ENCODE measurements at regions not wholly inside any gene's neighbourhood (a gene's known extent, or its start where the extent isn't known, plus 50 kb on each side); places are given as distances from the start of the nearest gene placed in this dataset.

DNA sequence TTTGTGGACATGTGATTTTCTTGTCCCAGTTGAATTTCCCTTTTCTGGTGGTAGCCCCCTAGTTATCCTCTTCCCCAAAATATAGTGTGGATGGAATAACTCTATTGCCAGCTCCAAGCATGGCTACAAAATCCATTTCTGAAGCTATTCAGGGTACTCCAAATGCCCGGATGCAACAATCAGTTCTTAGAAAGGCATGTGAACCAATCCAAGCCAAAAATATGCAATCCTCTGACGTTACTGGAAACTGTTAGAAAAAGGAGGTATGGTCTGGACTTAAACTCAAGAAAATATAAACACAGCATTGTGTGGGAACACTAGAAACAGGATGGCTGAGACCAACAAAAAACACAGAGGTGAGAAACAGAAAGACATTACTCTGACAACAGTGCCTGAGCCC, 347.0 kb downstream of the GPAM start:
- no peak for DNase-seq

DNA sequence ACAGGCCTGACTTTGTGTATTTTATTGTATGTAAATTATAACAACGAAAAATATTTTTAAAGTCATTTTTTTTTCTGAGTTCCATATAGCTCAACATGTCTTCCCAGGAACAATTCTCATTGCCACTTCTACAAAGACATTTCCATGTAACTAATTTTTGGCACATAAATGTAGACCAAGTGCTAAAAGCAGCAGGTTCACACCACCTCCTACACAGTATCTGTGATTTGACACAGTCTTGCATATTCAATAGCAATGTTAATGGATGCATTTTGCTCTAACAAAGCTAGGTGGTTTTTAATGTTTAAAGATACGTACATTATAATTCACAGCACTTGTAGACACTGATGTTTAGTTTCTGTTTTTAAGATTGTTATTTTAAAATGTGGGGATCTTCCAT, 346.5 kb downstream of the GPAM start:
- no peak for DNase-seq

- no peak for DNase-seq
Observed at GRCh38 chr10:111837985-111838384, 345.6 kb downstream of the GPAM start.

DNA sequence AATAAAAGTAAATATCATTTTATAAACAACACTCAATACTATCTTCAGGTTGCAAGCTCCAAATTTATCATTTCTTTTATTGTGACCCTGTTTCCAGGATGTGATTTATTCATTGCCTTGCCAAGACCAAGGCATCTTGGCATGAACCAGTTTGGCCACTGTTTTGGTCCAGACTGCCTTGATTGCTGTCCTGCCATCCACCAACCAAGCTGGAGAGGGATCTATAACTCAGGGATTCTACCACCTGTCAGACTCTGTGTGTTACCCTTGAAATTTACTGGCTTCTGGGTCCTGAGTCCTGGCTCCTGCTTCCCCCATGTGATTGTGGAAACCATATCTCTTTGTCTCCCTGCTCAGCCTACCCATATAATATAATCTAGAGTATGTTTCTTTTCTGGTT, 343.0 kb downstream of the GPAM start:
- DNase-seq, result no peak

DNA sequence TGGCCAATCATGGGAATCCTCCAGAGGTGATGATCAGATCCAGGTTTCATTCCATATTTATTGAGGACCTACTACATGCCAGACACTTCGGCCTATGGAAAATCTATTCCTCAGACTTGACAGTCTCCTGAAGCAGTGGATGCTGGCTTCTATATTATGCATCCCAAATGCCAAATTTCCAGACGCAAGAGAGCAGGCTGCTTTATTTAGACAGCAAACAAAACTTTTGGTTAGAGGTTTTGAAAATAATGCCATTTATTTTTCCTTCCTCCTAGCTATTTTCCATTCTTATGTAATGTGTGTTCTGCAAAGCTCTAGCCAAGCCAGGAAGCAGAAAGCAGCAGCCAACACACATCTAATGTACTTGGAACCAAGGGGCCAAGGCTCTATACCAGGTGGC, 330.8 kb downstream of the GPAM start:
- DNase-seq, result no peak

DNA sequence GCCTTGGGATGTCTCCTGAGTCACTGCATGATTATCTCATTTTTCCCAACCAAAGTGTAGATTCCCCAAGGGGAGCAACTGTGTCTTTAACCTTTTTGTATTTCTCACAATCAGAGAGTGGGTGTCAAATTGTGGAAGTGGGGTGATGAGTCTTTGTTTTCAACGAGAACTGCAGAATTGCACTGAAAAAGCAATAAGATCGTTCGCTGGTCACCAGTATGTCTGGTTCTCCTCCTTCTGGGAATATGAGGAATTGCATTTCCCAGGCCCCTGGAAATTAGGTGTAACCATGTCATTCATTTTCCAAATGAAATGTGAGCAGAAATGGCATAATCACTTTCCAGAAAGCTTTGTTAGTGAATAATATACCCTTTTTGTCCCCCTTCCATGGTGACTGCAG, 326.9 kb downstream of the GPAM start:
- no peak for DNase-seq

- DNase-seq, result no peak
Observed at GRCh38 chr10:111865550-111865949, 318.0 kb downstream of the GPAM start.

DNA sequence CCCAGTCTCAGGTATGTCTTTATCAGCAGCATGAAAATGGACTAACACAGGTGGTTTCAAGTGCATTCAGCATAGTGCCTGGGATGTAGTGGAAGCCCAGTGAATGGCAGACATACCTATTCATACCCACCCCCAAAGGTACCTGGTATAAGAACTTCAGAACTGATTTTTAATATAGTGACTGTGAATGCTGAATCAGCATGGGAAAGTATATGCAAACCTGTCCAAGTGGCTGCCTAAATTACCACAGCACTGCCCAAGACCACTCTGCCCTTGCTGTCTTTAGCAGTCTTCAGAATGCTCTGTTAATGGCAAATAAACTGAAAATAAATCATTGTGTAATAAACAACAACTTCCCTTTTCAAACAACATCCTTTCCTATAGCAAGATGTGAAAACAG, 312.1 kb downstream of the GPAM start:
- no peak for DNase-seq

GRCh38 chr10:111872591-111872990, 311.0 kb downstream of the GPAM start:
- DNase-seq, result no peak

GRCh38 chr10:111873041-111873440, 310.5 kb downstream of the GPAM start:
- DNase-seq, result no peak

DNA sequence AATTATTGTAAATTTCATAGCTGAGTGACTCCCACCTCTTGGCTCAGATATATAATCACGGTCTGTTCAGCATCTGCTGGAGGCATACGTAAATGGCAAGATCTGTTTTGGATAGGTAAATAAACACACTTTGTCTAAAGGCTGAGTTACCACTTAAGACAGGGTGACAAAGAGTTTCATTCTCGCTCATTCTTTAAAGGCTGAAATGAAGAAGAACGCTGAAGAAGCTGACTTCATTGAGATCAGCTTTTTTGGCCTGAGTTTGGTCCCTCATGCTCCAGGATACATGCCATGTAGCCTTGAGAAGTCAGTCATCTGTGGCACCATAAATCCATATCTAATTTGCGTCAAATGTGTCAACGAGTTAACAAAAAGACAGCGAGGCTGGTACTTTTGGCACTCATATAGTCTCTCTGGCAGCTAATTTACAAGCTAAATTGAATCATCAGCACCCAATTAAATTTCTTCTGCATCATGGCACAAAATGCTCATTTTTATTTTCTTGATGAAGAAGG, 309.9 kb downstream of the GPAM start:
- DNase-seq, result no peak

DNA sequence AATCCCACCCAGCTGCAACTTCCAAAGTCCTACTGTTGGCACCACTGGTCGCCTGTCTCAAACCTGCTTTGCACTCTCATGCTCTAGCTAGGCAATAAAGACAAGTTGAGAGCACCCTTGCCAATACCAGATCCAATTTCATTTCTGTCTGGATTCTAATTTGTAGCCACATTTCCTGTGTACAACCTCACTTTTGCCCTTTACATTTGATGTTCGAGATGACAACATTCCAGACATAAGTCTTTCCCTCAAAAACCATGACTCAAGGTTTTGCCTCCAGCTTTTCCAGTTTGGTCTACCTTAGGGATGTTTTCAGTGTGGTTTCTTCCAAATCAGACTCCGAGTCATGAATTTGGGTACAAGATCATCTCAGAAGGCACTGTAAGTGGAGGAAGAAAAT, 309.0 kb downstream of the GPAM start:
- DNase-seq, result no peak

DNA sequence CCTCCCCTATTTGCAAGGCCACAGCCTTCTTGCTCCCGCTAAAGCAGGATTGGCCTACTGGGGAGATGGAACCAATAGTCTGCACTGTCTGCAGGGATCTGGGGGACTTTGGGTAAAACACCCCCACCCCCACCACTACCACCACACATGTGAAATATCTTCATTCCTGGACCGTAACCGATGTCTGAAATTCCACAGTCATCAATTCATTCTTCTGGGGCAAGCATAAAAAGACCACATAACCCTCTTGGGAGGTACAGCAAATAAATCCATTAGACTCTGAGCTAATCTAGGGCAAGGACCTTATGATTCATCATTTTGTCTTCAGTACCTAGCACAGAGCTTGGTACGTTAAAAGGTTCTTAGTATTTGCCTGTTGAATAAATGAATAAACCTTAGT, 307.8 kb downstream of the GPAM start:
- DNase-seq, result no peak

- no peak for DNase-seq
Observed at GRCh38 chr10:111877258-111877657, 306.3 kb downstream of the GPAM start.

- no peak for DNase-seq
Observed at GRCh38 chr10:111879969-111880368, 303.6 kb downstream of the GPAM start.

GRCh38 chr10:111885046-111885445, 298.5 kb downstream of the GPAM start:
- no peak for DNase-seq

GRCh38 chr10:111885919-111886318, 297.6 kb downstream of the GPAM start:
- no peak for DNase-seq

- DNase-seq, result no peak
Observed at GRCh38 chr10:111887266-111887665, 296.3 kb downstream of the GPAM start.

GRCh38 chr10:111890046-111890445, 293.5 kb downstream of the GPAM start:
- DNase-seq, result no peak

DNA sequence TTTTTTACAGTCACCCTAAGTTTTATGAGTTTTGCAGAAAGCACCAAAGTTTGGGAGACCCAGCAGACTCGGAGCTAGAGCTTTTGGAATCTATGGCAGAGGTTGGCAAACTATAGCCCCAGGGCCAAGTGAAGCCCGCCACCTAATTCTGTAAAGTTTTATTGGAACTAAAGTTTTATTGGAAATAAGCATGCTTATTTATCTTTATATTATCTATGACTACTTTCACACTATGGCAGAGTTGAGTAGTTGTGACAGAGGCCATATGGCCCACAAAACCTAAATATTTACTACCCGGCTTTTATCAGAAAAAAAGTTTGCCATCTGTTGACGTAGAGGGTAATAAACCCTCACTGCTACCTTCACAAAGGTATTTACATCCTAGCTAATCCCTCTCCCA, 267.6 kb downstream of the GPAM start:
- no peak for DNase-seq

DNA sequence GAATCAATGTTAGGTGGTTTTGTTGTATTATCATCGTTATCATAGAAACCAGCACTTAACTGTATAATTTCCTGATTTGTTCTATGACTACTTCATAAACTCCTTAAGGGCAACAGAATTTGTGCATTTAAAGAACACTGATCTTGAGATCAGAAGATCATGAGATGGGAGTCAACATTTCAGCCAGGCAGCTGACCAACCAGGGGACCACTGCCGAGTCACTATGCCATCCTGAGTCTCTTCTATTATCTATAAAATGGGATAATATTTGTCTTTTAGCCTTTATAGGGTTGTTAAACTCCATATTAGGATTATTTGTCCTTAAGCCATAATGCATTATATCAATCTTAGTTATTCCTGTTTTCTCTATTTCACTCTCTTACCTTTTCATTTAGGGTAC, 261.7 kb downstream of the GPAM start:
- no peak for DNase-seq

GRCh38 chr10:111923032-111923431, 260.5 kb downstream of the GPAM start:
- no peak for DNase-seq

DNA sequence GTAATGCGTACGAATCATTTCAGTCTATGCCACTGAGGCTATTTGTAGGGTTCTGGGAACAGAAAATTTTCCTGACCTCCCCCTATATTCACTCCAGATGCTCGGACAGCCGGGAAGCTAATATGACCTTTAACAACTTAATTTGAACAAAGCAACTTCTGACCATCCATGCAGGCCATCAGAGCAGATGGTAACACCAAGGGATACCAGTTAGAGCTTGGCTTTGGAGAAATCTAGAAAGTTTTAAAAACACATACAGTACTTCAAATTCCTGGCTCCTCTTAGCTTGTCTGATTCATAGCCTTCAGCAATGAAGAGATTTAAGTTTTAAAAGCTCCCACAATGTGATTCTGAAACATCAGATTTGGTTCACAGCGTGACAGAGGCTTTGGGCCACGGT, 257.3 kb downstream of the GPAM start:
- no peak for DNase-seq

DNA sequence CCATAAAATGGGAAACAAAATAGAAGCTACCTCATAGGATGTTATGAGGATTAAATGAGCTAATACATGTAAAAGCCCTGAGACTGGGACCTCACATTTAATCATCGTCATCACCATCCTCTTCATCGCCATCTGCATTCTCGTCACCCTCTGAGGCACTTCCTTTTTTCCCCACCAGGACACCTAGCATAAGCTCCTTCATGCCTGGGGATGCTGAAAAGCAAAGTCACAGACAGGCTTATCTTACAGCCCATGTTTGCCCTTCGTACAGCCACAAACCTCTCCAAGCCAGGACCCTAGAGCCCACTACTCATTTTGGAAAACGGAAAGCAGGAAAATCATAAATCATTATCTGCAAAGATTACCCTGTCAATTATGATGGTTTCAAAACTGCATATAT, 249.6 kb downstream of the GPAM start:
- no peak for DNase-seq

- no peak for DNase-seq
Observed at GRCh38 chr10:111934931-111935330, 248.6 kb downstream of the GPAM start.

DNA sequence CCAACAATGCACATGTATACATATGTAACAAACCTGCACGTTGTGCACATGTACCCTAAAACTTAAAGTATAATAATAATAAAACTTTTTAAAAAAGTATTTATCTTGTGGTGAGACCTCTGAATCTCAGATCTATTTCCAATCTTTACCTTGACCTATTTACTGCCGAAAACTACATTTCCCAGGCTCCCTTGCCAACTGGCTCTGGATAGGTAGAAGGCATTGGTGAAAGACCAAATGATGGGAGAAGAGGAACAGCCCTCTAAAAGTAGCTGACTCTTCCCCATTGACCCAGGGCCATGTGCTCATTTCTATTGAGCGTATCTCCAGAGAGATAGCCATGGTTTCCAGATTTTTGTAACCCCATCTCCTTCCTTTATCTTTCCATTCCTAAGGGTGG, 247.4 kb downstream of the GPAM start:
- DNase-seq, result no peak
